ENCODE measurements at regions not wholly inside any gene's neighbourhood (a gene's known extent, or its start where the extent isn't known, plus 50 kb on each side); places are given as distances from the start of the nearest gene placed in this dataset.

- TF ChIP-seq CTCF (conservative IDR thresholded peaks at IDR 0.05 in 1 of 2, IDR thresholded peaks at IDR 0.05 in 1 of 2; ENCODE audit: extremely low read depth in 1 of 2, insufficient read depth in 1 of 2, low read depth in 1 of 2, low read length in 2 of 2), result no peak
- TF ChIP-seq EZH2 (IDR thresholded peaks at IDR 0.05; ENCODE audit: borderline replicate concordance, low read length), result no peak
These were observed 259.1 kb downstream of the CLIC5 start for GRCh38 chr6:45756606-45757005.
